ENCODE measurements at regions not wholly inside any gene's neighbourhood (a gene's known extent, or its start where the extent isn't known, plus 50 kb on each side); places are given as distances from the start of the nearest gene placed in this dataset.

- no peak for DNase-seq (ENCODE audit: low read depth in 3 of 3)
Observed at GRCh38 chr16:9372934-9373890, 281.8 kb downstream of the HAPSTR1 start.

- DNase-seq (ENCODE audit: low read depth in 3 of 3) = no peak
Observed at GRCh38 chr16:9374061-9374460, 282.6 kb downstream of the HAPSTR1 start.

- DNase-seq (ENCODE audit: low read depth in 3 of 3) = no peak
Observed at GRCh38 chr16:9378876-9379275, 287.4 kb downstream of the HAPSTR1 start.

- no peak for DNase-seq (ENCODE audit: low read depth in 3 of 3)
Observed at GRCh38 chr16:9380221-9380620, 288.8 kb downstream of the HAPSTR1 start.

- DNase-seq (ENCODE audit: low read depth in 3 of 3) = no peak
Observed at GRCh38 chr16:9381399-9381798, 290.0 kb downstream of the HAPSTR1 start.

GRCh38 chr16:9381905-9382304, 290.5 kb downstream of the HAPSTR1 start:
- DNase-seq (ENCODE audit: low read depth in 3 of 3) = no peak

GRCh38 chr16:9383281-9383680, 291.8 kb downstream of the HAPSTR1 start:
- no peak for DNase-seq (ENCODE audit: low read depth in 3 of 3)

- no peak for DNase-seq (ENCODE audit: low read depth in 3 of 3)
Observed at GRCh38 chr16:9384141-9384540, 292.7 kb downstream of the HAPSTR1 start.

- DNase-seq (ENCODE audit: low read depth in 3 of 3) = no peak
Observed at GRCh38 chr16:9389543-9390207, 298.2 kb downstream of the HAPSTR1 start.

- DNase-seq (ENCODE audit: low read depth in 3 of 3) = no peak
Observed at GRCh38 chr16:9392956-9393355, 301.5 kb downstream of the HAPSTR1 start.

GRCh38 chr16:9393591-9393990, 302.1 kb downstream of the HAPSTR1 start:
- DNase-seq (ENCODE audit: low read depth in 3 of 3) = no peak

GRCh38 chr16:9395958-9396359, 304.5 kb downstream of the HAPSTR1 start:
- DNase-seq (ENCODE audit: low read depth in 3 of 3) = no peak

- no peak for DNase-seq (ENCODE audit: low read depth in 3 of 3)
Observed at GRCh38 chr16:9399573-9399972, 308.1 kb downstream of the HAPSTR1 start.

- no peak for DNase-seq (ENCODE audit: low read depth in 3 of 3)
Observed at GRCh38 chr16:9401173-9401572, 309.7 kb downstream of the HAPSTR1 start.

GRCh38 chr16:9402293-9402860, 310.9 kb downstream of the HAPSTR1 start:
- no peak for DNase-seq (ENCODE audit: low read depth in 3 of 3)

- no peak for DNase-seq (ENCODE audit: low read depth in 3 of 3)
Observed at GRCh38 chr16:9404811-9405210, 313.4 kb downstream of the HAPSTR1 start.

GRCh38 chr16:9406038-9406712, 314.7 kb downstream of the HAPSTR1 start:
- DNase-seq (ENCODE audit: low read depth in 3 of 3) = no peak

- no peak for DNase-seq (ENCODE audit: low read depth in 3 of 3)
Observed at GRCh38 chr16:9407206-9407758, 315.8 kb downstream of the HAPSTR1 start.

- DNase-seq (ENCODE audit: low read depth in 3 of 3) = no peak
Observed at GRCh38 chr16:9408297-9408878, 316.9 kb downstream of the HAPSTR1 start.

GRCh38 chr16:9409560-9410493, 318.4 kb downstream of the HAPSTR1 start:
- DNase-seq (ENCODE audit: low read depth in 3 of 3) = no peak
